DMS153 treated with DMSO at 0.1 percent for 48 hours (cell line): ENCODE measurements at regions not wholly inside any gene's neighbourhood (a gene's known extent, or its start where the extent isn't known, plus 50 kb on each side); places are given as distances from the start of the nearest gene placed in this dataset.
"Not testable (repeated sequence)": the region's sequence is repeated elsewhere in the genome, so short reads cannot be mapped to it uniquely, and the experiment has no call there.

Source experiments
- DNase-seq: peaks from one replicate; lab custom pipeline; 2025; ENCODE audit not compliant: unreplicated experiment; lab: John Stamatoyannopoulos, UW

- no peak for DNase-seq
These were observed 214.8 kb downstream of the LURAP1L start for GRCh38 chr9:12989669-12990068.

DNA sequence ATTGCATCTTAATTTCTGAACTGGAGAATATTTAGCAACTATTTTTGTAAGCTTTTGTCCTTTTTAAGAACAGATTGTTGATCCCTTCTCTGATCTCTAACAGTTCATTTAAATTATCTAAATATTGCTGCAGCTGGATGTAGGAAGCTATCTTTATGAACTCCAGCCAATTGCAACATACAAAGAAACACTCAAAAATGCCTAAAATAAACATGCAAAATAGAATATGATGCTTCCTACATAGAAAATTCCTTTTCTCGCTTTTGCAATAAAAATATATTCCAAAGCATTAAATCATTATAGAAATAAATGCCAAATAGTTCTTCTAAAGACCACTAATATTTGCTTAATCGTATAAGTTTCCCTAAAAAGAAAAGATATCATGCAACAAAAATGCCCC, 218.6 kb downstream of the LURAP1L start:
- no peak for DNase-seq

- DNase-seq, result peak; percentile 7
These were observed 222.2 kb downstream of the LURAP1L start for GRCh38 chr9:12997009-12997408.

- DNase-seq, result no peak
These were observed 227.3 kb downstream of the LURAP1L start for GRCh38 chr9:13001989-13002580.

DNA sequence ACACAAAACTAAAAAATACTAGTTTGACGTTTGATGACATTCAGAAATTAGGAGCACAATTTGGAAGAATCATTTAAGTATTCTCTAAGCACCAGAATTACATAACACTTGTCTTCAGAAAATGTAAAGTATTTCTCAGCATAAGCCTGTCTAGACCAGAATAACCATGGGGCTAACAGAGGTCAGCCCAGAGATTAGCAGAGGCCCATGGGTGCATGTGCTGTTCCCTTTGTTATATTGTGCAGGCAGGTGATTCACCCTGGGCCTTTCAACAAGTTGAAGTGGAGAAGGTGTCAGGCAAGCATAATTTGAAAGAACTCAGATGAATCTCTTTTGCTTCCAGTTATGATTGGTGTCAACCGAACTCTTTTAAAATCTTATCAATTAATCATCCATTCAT, 227.9 kb downstream of the LURAP1L start:
- no peak for DNase-seq

DNA sequence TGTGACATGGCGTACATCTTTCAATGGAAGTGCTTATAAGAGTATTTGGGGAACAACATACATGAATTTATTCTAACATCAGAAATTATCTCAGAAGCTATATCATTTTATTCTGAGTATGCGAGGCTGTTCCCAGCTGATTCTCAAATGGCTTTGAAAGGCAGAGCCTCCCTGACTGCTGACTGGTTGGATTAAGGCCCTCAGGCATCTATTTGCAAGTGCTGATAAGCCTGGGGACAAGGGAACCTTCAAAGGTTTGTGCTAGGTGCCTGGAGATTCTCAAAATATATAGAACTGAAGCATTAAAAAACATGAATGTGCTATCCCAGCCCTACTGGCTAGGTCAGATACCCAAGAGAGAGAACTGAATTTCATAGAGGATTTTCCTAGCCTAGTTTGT, 235.1 kb downstream of the LURAP1L start:
- no peak for DNase-seq

DNA sequence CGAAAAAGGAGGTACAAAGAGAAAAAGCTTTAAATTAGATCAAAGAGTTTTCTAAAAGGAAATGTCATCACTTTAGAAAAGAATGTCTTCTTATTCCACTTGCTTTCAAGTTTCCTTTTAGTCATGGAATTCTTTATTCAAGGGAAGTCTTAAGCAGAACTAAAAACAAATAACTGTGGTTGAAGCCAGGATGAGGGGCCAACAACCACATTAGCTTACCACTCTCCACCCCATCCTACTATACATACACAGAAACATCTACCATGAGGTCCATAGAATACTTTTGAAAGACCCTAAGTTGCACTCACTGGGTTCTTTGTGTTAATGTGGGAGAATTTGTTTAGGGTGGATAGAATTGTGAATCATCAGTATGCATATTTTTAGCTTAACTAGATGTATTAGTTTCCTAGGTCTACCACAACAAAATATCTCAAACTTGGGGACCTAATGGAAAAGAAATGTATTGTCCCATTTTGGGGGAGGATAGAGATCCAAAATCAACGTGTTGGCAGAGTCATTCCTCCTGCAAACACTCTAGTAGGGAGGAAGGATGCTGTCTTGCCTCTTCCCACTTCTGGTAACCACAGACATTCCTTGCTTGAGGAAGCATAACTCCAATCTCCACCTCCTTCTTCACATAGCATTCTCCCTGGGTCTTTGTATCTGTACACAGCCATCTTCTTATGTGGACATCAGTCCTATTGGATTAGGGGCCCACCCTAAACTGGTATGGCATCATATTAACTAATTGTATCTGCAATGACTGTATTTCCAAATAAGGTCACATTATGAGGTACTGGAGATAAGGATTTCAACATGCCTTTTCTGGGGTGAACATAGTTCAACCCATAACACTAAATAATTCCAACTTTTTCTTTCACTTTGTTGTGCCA, 239.4 kb downstream of the LURAP1L start:
- DNase-seq, result no peak

DNA sequence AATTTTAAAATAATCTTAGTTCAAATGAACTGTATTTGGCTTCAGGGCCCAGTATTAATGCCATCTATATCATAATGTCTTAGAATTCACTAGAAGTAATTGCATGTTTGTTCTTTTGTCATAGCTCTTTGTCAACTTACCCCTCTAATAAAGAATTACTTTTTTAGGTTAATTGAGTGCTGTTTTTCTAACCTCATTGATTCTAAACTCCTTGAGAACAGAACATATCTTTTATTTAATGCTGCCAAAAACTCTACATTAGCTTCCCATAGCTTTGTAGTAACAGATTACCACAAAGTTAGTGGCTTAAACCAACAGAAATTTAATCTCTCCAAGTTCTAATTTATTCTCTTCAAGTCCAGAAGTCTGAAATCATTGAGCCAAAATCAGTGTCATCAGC, 242.4 kb downstream of the LURAP1L start:
- no peak for DNase-seq

DNA sequence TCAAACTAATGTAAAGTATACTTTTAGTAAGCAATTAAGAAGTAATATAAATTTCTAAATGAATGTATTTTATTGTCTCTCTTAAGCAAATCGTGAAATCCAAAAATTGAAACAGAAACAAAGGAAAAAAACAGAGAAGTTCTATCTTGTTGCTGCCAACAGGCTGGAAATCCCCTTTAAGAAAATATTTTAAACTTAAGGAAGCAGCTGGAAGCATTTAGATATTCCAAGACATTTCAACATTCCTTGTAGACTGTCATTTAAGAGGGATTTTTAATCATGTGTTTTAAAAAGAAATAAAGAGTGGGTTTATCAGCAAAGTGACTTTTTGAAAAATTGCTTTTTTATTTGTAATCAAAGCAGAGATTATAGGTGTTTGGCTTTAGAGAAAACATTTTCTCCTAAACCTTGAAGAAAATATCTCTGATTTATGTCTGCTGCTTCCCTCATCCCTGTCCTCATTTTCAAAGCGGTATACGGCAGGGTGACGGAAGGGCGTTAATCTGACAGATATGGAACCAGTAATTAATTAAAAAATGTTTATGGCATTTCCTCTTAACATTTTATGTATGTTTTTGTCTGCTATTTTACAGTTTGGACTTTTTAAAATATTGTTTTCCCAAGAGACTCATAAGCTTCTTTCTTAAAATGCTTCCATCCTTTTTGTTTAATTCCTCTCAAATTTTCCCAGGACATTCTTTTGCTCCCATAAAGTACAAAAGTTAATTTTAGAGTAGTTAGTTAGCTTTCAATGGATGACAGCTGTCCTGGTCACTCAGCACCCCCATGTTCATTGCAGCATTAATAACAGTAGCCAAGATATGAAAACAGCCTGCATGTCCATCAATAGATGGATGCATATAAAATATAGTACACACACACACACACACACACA, 245.6 kb downstream of the LURAP1L start:
- DNase-seq, result no peak

DNA sequence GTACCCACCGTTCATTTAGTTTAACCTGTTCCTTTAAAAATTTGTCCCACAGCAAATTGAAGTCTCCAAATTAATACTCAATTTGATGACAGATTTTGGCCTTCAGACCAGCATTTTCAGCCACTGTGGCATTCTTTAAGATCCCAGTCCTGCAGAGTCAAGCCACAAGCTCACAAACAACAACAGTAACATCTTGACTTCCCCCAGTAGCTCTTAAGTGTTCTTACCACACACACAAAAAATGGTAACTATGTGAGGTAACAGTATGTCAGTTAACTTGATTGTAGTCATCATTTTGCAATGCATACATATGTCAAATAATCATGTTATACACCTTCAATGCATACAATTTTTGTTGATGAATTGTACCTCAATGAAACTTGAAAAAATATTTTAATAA, 247.9 kb downstream of the LURAP1L start:
- no peak for DNase-seq

DNA sequence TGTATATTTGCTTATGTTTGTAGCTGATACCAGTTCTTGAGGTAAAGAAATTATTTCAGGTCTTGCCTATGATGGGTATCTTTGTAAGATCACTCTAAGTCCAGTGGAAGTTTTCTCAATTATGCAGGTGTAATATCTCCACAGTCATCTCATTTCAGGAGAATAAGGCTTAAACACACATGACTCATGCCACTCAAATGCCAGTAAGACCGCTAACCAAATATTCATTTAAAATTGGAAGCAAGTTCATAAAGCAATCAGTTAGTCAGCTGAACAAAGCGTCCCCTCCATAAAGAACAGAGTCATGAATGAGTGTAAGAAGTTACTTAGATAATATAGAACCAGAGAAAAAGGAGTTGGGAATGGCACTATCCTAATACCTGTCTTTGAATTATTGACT, 248.7 kb downstream of the LURAP1L start:
- DNase-seq, result no peak

- no peak for DNase-seq
These were observed 252.1 kb downstream of the LURAP1L start for GRCh38 chr9:13026956-13027355.

GRCh38 chr9:13027879-13028278, 251.6 kb downstream of the MPDZ start:
- no peak for DNase-seq

- DNase-seq, result no peak
These were observed 246.9 kb downstream of the MPDZ start for GRCh38 chr9:13032585-13032984.

GRCh38 chr9:13033959-13034693, 245.4 kb downstream of the MPDZ start:
- DNase-seq, result peak; percentile 69

- no peak for DNase-seq
These were observed 244.8 kb downstream of the MPDZ start for GRCh38 chr9:13034694-13035002.

GRCh38 chr9:13035822-13036221, 243.7 kb downstream of the MPDZ start:
- no peak for DNase-seq

- DNase-seq, result not testable (repeated sequence)
These were observed 241.7 kb downstream of the MPDZ start for GRCh38 chr9:13037808-13038207.

DNA sequence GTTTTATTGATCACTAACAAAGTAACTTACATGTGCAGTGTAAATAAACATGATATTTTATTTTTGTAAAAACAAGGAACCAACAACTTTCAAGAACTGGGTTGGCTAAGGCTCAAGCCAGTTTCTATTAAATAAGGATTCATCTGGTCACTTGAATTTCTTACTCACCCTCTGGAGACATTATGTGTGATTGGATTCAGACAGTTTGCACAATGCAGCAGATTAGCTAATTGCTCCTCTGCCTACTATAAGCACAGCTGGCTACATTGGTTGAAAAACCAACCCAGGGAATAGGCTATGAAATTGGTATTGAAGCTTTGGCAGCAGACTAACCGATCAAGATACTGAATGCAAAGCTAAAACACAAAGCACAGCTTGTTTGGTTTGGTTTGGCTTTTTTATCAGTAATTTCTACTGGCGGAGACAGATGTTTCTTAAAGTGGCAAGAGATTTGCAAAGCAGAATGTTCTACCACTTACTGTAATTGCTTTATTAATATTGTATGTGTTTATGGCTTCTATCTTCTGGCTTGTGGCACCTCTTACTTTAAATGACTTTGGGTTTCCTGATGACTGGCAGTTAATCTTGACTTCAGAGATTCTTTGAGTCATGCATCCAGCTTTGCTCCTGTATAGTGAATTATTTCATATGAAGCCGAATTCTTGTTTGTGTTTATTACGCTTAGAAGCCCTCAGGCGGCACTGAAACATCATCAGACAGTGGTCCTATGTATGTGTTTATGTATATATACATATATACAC, 231.5 kb downstream of the MPDZ start:
- DNase-seq, result no peak

GRCh38 chr9:13049223-13049622, 230.3 kb downstream of the MPDZ start:
- DNase-seq, result peak; percentile 26
